D721Med (cell line): ENCODE measurements at regions not wholly inside any gene's neighbourhood (a gene's known extent, or its start where the extent isn't known, plus 50 kb on each side); places are given as distances from the start of the nearest gene placed in this dataset.

Experiments
- DNase-seq: peaks from one replicate; pipeline ENCODE4 v3.0.0; 2011; ENCODE audit warnings: low spot score; ENCODE audit not compliant: insufficient read length
- FAIRE-seq: peaks from 2 replicates; lab custom pipeline; 2011; peaks lifted over from hg19 to GRCh38; lab: Jason Lieb, UNC
- TF ChIP-seq, protein P1 (sequence below): IDR thresholded peaks from 2 replicates; pipeline ENCODE4 v1.5.1; 2012; ENCODE audit warnings: mild to moderate bottlenecking, control low read depth; ENCODE audit not compliant: insufficient read depth; ENCODE audit errors: missing control alignments

- no peak for FAIRE-seq
Measured at GRCh38 chr1:83034851-83035250, 964.1 kb downstream of the TTLL7 start.

DNA sequence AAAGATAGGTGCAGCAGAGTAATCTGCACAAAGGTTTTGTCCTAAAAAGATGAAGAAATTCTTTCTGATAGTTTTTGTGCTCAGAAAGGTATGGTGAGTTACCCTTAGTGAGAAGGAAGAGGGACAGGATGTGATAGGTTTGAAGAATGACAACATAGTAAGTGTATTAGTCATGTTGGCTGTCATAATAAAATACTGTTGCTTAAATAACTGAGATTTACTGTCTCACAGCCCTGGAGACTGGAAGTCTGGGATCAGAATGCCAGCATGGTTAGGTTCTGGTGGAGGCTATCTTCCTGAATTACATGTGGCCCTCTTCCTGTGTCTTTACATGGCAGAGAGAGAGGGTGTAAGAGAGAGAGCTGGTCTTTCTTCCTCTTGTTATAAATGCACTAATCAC, 965.2 kb downstream of the TTLL7 start:
- FAIRE-seq (no peak), DNase-seq (no peak)
- TF ChIP-seq, protein P1, sequence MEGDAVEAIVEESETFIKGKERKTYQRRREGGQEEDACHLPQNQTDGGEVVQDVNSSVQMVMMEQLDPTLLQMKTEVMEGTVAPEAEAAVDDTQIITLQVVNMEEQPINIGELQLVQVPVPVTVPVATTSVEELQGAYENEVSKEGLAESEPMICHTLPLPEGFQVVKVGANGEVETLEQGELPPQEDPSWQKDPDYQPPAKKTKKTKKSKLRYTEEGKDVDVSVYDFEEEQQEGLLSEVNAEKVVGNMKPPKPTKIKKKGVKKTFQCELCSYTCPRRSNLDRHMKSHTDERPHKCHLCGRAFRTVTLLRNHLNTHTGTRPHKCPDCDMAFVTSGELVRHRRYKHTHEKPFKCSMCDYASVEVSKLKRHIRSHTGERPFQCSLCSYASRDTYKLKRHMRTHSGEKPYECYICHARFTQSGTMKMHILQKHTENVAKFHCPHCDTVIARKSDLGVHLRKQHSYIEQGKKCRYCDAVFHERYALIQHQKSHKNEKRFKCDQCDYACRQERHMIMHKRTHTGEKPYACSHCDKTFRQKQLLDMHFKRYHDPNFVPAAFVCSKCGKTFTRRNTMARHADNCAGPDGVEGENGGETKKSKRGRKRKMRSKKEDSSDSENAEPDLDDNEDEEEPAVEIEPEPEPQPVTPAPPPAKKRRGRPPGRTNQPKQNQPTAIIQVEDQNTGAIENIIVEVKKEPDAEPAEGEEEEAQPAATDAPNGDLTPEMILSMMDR: no peak

More at GRCh38 chr1:83034851-83035250, 964.1 kb downstream of the TTLL7 start:
- no peak for DNase-seq
- TF ChIP-seq, protein P1: no peak

GRCh38 chr1:83029916-83030315, 969.0 kb downstream of the TTLL7 start:
- DNase-seq (no peak), FAIRE-seq (no peak)
- TF ChIP-seq, protein P1: no peak

DNA sequence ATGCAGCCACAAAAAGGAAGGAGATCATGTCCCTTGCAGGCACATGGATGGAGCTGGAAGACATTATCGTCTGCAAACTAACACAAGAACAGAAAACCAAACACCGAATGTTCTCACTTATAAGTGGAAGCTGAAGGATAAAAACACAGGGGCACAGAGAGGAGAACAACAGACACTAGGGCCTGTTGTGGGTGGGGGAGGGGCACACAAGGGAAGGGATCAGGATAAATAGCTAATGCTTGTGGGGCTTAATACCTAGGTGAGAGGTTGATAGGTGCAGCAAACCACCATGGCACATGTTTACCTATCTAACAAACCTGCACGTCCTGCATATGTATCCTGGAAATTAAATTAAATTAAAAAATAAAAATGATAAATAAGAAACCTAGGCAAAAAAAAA, 969.9 kb downstream of the TTLL7 start:
- no peak for DNase-seq
- TF ChIP-seq, protein P1: no peak
- FAIRE-seq: no peak

DNA sequence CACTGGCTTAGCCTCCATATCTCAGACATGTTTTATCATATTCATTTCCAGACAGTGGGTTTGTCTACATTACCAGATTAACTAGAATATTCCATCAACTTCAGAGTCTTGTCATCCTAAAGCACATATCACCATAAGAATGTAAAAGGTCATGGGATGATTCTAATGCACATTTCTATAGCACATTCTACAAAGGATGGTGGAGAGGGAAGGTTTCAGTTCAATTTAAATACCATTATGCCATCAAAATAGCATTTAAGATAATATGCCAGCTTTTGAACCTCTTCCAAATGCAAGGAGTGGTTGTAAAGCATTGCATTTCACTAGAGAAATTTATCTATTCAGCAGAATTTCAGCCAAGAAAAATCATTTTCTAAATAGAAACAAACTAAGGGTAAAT, 970.5 kb downstream of the TTLL7 start:
- TF ChIP-seq, protein P1: no peak
- FAIRE-seq: no peak

GRCh38 chr1:83027511-83027910, 971.4 kb downstream of the TTLL7 start:
- no peak for DNase-seq
- TF ChIP-seq, protein P1: no peak
- no peak for FAIRE-seq

More for the DNA sequence above, 970.5 kb downstream of the TTLL7 start:
- no peak for DNase-seq

DNA sequence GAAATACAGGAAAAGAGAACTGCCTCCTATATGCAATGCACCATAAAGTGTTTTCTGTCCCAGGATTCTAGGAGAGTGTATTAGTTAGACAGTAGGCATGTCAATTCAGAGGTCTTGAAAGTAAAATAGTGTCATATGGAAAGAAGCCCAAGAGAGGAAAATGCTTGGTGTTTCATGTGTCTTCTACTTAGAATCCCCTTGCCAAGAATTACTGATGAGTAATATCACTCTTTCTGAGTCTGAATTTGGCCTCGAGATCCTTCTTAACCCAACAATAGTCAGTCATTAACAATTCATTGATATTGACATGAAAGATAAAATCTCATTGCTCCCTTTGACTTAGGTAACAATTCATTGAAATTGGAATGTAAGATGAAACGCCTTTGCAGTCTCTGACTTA, 972.2 kb downstream of the TTLL7 start:
- no peak for DNase-seq
- no peak for FAIRE-seq
- TF ChIP-seq, protein P1: no peak
